Activated T-cell treated with anti-CD3 and anti-CD28 coated beads for 48 hours (primary cell): ENCODE measurements at regions not wholly inside any gene's neighbourhood (a gene's known extent, or its start where the extent isn't known, plus 50 kb on each side); places are given as distances from the start of the nearest gene placed in this dataset.
"Not testable (repeated sequence)": the region's sequence is repeated elsewhere in the genome, so short reads cannot be mapped to it uniquely, and the experiment has no call there.

ENCODE experiments used
- DNase-seq: peaks from one replicate; pipeline ENCODE4 v3.0.0-alpha.2; 2020; ENCODE audit warnings: low read depth

GRCh38 chr1:181259026-181259745 lies 170.7 kb downstream of the IER5 start:
- no peak for DNase-seq

- DNase-seq = no peak
Observed at GRCh38 chr1:181260271-181260670, 171.8 kb downstream of the IER5 start.

- DNase-seq = no peak
Observed at GRCh38 chr1:181260994-181261393, 172.5 kb downstream of the IER5 start.

- no peak for DNase-seq
Observed at GRCh38 chr1:181262069-181262468, 173.6 kb downstream of the IER5 start.

DNA sequence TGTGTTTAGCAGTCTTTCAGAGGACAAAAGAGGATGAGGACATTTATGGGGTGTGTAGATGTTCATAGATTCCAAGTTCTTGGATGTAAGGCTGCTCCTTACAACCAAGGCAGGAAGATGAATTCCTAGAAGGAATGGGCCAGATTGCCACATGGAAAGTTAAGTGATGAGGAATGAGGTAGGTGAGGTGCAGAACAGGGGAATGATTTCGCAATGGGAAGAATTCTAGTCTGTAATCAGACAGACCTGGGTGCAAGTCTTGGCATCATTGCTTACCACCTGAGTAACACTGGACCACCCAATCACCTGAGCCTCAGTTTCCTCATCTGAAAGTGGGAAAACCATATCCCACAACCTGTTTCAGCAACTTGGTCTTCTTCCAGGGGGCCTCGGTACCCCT lies 174.9 kb downstream of the IER5 start:
- no peak for DNase-seq

- no peak for DNase-seq
Observed at GRCh38 chr1:181264821-181265220, 176.3 kb downstream of the IER5 start.

DNA sequence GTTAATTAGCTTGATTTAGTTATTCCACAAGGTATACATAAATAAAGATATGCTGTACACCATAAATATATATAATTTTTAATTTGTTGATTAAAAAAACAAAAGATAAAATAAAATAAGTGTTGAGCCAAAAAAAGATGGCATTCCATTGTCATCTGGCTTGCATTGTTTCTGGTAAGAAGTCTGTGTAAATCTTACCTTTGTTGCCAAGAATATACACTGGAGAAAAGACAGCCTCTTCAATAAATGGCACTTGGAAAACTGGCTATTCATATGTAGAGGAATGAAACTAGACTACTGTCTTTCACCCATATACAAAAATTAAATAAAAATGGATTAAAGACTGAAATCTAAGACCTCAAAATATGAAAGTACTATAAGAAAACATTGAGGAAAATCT lies 196.5 kb downstream of the IER5 start:
- DNase-seq = no peak

- DNase-seq = no peak
Observed at GRCh38 chr1:181295217-181295616, 188.1 kb upstream of the CACNA1E start.

DNA sequence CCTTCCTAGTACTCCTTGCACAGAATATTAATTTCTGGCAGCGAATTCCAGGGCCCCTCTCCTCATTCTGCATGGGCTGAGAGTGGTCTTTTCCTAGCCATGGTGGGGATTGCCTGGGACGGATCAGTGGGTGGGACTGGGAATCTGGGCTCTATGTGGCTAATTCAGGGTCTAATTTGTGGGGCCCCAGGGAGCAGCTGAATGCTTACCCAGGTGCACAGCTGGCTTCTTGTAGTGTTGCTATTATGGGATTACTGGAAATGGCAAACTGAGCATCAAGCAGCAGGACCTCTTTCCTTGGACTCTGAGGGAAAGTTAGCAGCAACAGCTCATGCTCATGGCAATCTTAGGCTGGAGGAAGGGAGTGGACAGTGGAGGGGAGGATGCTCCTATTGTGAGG lies 187.1 kb upstream of the CACNA1E start:
- no peak for DNase-seq

DNA sequence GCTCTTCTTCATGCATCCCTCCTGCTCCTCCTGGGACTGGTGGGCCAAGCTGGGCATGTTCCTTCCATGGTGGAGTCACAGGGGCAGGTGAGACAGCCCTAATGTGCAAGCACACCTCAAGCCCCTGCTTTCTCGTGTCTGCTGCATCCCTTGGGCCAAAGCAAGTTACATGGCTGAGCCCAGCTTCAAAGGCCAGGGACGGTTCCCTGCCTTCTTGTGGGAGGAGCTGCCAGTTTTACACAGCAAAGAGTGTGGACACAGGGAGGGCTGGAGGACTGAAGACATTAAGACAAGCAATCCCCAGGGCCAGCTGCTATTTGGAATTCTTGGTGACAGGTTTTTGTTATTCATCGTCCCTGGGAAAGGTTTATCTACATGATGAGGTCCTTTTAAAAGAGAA lies 175.2 kb upstream of the CACNA1E start:
- DNase-seq = no peak

- no peak for DNase-seq
Observed at GRCh38 chr1:181310560-181310959, 172.8 kb upstream of the CACNA1E start.

- no peak for DNase-seq
Observed at GRCh38 chr1:181312946-181313345, 170.4 kb upstream of the CACNA1E start.

GRCh38 chr1:181313466-181313865 lies 169.9 kb upstream of the CACNA1E start:
- no peak for DNase-seq

DNA sequence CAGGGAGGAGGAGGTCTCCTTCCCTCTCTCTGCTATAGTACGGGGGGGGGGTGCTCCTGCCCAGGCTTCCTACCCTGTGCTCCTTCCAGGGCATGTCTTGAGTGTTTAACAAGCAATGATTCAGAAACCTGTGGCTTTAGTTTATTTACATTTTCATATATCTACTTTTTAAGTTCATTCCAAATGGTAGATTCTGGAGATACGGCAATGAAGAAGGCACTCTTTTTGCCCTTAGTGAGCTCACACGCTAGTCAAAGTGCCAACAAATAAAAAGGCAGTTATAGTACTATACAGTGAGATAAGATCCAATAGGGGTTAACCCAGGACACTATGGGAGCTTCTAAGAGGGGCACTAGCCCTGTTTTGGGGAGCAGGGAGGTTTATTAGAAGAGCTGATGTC lies 169.3 kb upstream of the CACNA1E start:
- no peak for DNase-seq

DNA sequence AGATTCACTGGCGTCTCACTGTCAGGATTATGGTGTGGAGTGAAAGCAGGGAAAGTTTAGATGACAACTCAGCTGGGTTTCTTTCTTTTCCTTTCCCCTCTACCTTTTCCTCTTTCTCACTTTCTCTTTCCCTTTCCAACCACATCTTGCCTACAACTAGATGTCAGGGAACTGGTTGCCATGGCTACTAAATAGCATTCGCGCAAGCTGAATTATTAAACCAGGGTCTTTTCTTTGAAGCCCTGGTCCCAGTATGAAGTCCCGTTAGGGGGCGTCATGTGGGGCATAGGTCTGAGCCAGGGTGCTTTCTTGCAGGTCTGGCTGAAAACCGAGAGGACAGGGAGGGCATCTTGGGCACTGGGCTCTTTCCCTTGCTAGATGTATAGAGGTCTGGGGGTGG lies 168.4 kb upstream of the CACNA1E start:
- DNase-seq = no peak

DNA sequence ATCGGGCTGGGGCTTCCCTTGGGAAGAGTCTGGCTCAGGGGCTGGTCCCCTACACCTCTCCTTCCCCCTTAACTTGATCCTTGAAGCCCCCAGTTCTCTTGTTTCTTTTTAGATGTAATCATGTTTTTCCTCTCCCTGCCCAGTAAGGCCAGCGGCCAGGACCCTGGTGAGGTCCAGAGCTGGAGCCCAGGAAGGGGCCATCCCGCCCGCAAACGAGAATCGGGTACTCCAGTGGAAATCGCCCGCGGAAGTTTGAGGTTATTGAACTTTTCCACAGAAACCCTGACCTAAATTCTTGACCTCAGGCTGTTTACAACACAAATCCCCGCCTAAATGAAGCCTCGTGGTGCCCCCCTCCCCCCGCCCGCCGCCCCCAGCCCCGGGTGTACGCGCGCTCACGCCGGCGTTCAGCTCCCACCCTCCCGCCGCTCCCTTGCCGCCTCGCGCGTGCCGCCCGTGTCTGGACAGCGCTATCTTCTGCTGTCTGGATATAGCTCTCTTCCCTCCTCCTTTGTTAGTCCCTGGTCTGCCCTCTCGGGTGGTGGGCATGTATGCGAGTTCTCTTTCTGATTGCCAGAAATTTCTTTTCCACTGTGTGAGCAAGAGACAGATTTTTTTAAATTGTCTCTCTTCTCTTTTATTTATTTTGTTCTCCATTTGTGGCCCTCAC lies 165.9 kb upstream of the CACNA1E start:
- DNase-seq = no peak

DNA sequence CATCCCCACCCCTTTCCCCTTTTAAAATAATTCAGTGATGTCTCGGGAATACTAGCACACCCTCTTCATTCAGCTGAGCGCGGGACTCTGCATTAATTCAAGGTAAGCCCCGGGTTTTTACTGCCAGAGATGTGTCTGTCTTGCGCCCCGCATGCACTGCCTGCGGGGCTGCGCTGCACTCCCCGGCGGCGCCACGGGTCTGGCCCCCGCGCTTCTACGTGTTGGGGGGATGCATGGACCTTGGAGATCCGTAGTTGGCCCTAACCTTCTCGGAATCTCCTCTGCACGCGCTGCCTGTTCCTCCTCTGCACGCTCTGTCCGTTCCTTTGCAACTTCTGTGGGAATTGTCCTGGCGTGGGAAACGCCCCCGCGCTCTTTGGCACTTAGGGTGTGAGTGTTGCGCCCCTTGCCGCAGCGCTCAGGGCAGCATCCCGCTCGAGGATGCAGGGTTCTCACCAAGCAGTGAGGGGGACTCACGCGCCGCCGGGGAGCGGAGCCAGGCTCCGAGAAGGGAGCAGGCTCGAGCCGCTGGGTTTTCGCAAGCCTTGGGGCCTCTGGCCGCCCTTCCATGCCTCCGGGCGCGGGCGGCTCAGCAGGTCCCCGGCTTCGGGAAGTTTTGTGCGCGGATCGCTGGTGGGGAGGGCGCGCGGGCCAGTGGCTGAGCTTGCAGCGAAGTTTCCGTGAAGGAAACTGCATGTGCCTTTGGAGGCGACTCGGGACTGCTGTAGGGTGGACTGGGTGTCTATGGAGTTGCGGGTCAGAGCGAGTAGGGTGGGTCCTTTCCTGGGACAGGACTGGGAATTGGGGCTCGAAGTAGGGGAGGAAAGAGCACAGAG lies 165.1 kb upstream of the CACNA1E start:
- no peak for DNase-seq

DNA sequence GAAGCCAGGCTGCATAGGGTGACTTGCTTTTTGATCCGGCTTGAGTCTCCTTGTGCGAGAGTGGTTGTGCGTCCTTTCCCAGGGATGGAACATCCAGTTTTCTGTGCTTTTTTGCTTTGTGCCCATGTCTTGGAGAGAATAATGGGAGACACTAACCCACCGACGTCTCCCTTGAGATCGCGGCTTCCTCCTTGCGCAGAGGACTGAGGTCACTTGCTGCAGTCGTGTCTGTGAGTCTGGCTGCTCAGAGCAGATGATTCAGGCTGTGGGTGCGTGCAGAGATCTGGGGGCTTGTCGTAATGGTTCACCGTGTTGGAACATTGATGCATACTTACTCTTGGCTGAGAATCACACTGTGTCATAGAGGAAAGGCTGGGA lies 164.5 kb upstream of the CACNA1E start:
- peak; percentile 10 for DNase-seq

- DNase-seq = no peak
Observed at GRCh38 chr1:181319907-181320306, 163.4 kb upstream of the CACNA1E start.

- DNase-seq = peak; percentile 52
Observed at GRCh38 chr1:181324797-181325616, 158.3 kb upstream of the CACNA1E start.

- not testable (repeated sequence) for DNase-seq
Observed at GRCh38 chr1:181325765-181326164, 157.6 kb upstream of the CACNA1E start.

DNA sequence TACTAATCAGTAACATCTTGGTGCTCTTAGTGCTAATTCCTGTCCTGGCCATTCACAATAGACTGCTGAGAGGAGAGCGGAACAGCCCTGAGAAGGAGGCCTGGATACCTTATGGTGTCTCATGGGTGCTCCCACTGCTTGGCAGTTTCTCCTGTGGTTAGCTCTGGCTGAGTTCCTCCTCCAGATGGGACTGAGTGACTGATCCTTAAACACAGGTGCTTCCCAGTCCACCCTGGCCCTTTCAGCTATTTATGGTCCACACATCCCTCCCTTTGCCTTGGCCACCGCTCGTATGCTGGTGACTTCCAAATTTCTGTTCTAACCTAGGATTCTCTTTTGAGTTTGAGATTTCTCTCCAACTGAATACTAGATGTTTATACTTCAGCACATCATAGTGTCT lies 157.0 kb upstream of the CACNA1E start:
- DNase-seq = no peak
